Mesothelial cell of epicardium (in vitro differentiated cells): ENCODE measurements at regions not wholly inside any gene's neighbourhood (a gene's known extent, or its start where the extent isn't known, plus 50 kb on each side); places are given as distances from the start of the nearest gene placed in this dataset.

Experiments used
- DNase-seq, 2 experiments: peaks; one replicate each; pipeline ENCODE4 v3.0.0; 2021; ENCODE audit warnings: low spot score in 2 of 2; ENCODE audit not compliant: unreplicated experiment in 2 of 2
- H3K27ac Mint-ChIP-seq: 2 replicates; pipeline ENCODE4 v1.8.0; 2021; ENCODE audit warnings: mixed read lengths
- H3K27me3 Mint-ChIP-seq: 2 replicates; pipeline ENCODE4 v1.8.0; 2021; ENCODE audit warnings: low read depth, mixed read lengths
- H3K36me3 Mint-ChIP-seq: 2 replicates; pipeline ENCODE4 v1.8.0; 2021; ENCODE audit warnings: mixed read lengths
- H3K4me1 Mint-ChIP-seq: 2 replicates; pipeline ENCODE4 v1.8.0; 2021; ENCODE audit warnings: mixed read lengths
- H3K4me3 Mint-ChIP-seq: 2 replicates; pipeline ENCODE4 v1.8.0; 2021; ENCODE audit warnings: mild to moderate bottlenecking, moderate library complexity, mixed read lengths
- H3K9me3 Mint-ChIP-seq: 2 replicates; pipeline ENCODE4 v1.8.0; 2021; ENCODE audit warnings: mixed read lengths
- CTCF ChIP-seq: fragments of 200-600 bp; sonication (generic); IDR thresholded peaks from one replicate; pipeline ENCODE4 v1.5.0; 2021; ENCODE audit warnings: antibody characterized with exemption; ENCODE audit not compliant: unreplicated experiment

GRCh38 chr2:158889135-158889853, 79.1 kb upstream of the TANC1 start:
- DNase-seq, result no peak
- Mint-ChIP-seq H3K4me1 (peaks cover 54% of the 10 kb centered on the region), H3K36me3 (no peaks in the 10 kb centered on the region), H3K27me3 (no peaks in the 10 kb centered on the region), H3K27ac (no peak overlapping the region), H3K9me3 (peaks cover 9% of the 10 kb centered on the region), H3K4me3 (no peak overlapping the region)
- TF ChIP-seq CTCF, result no peak

GRCh38 chr2:158890296-158890905, 78.0 kb upstream of the TANC1 start:
- H3K4me1 Mint-ChIP-seq, result peaks cover 49% of the 10 kb centered on the region
- H3K27ac Mint-ChIP-seq, result no peak overlapping the region
- peaks cover 9% of the 10 kb centered on the region for H3K9me3 Mint-ChIP-seq
- H3K36me3 Mint-ChIP-seq, result no peaks in the 10 kb centered on the region
- no peak for DNase-seq
- no peak for TF ChIP-seq CTCF
- no peaks in the 10 kb centered on the region for H3K27me3 Mint-ChIP-seq
- no peak overlapping the region for H3K4me3 Mint-ChIP-seq

GRCh38 chr2:158893026-158893425, 75.4 kb upstream of the TANC1 start:
- Mint-ChIP-seq H3K27me3 (no peaks in the 10 kb centered on the region), H3K36me3 (no peaks in the 10 kb centered on the region), H3K4me3 (no peak overlapping the region), H3K9me3 (peaks cover 14% of the 10 kb centered on the region), H3K4me1 (peaks cover 39% of the 10 kb centered on the region), H3K27ac (peak overlapping the region; percentile 88)
- TF ChIP-seq CTCF, result no peak
- no peak for DNase-seq

- TF ChIP-seq CTCF, result no peak
- Mint-ChIP-seq H3K9me3 (peaks cover 14% of the 10 kb centered on the region), H3K4me1 (peaks cover 39% of the 10 kb centered on the region), H3K27me3 (no peaks in the 10 kb centered on the region), H3K36me3 (no peaks in the 10 kb centered on the region), H3K4me3 (no peak overlapping the region), H3K27ac (peak overlapping the region; percentile 88)
- DNase-seq, result no peak
These were observed 75.0 kb upstream of the TANC1 start for GRCh38 chr2:158893474-158893873.

- no peak overlapping the region for H3K4me3 Mint-ChIP-seq
These were observed 74.4 kb upstream of the TANC1 start for GRCh38 chr2:158894078-158894477.

More at GRCh38 chr2:158894078-158894477, 74.4 kb upstream of the TANC1 start:
- H3K4me1 Mint-ChIP-seq, result peaks cover 39% of the 10 kb centered on the region
- H3K36me3 Mint-ChIP-seq, result no peaks in the 10 kb centered on the region
- H3K9me3 Mint-ChIP-seq, result peaks cover 13% of the 10 kb centered on the region
- no peaks in the 10 kb centered on the region for H3K27me3 Mint-ChIP-seq
- H3K27ac Mint-ChIP-seq, result peak overlapping the region; percentile 88
- TF ChIP-seq CTCF, result no peak
- no peak for DNase-seq
